ENCODE measurements at regions not wholly inside any gene's neighbourhood (a gene's known extent, or its start where the extent isn't known, plus 50 kb on each side); places are given as distances from the start of the nearest gene placed in this dataset.

DNA sequence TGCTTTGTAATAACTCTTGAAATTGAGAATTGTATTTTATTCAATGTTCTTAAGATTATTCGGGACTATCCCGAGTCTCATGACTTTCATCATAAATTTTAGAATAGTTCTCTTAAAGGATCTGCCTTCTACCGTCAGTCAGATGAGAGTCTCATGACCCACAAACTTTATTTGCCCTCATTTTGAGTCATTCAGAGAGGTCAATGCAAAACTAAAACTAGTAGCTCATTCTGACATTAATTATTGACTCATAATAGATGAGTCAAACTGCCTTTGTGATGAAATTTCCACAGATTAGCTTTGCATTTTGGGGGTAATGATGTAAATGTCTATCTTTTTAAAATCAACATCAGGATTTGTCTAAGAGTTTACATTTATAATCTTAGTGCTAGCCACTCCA is 1527.3 kb downstream of the TECRL start (continued):
- no peak for TF ChIP-seq JUNB (IDR thresholded peaks at IDR 0.05; ENCODE audit: unreplicated experiment)
- TF ChIP-seq POLR2AphosphoS5 (IDR thresholded peaks at IDR 0.05; ENCODE audit: low read depth): no peak
- no peak for TF ChIP-seq NANOG (IDR thresholded peaks at IDR 0.05; ENCODE audit: borderline replicate concordance)
- TF ChIP-seq ZNF114 (CRISPR knock-in tag; IDR thresholded peaks at IDR 0.05): no peak
- TF ChIP-seq STAT1 (IDR thresholded peaks at IDR 0.05; ENCODE audit: unreplicated experiment): no peak

DNA sequence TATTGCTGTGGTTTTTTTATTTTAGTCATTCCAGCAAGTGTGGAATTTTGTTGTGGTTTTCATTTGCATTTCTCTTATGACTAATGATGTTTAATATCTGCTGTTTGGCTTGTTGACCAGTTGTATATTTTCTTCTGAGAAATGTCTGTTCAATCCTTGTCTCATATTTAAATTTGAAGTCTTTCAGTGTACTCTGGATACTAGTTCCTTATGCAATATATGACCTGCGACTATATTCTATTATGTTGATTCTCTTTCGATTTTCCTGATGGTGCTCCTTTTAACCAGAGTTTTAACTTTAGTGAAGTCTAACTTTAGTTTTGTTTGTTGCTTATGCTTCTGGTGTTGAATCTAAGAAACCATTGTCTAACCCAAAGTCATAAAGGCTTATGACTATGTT is 1528.0 kb downstream of the TECRL start:
- H3K27me3 ChIP-seq (ENCODE audit: insufficient read depth): no peaks in the 10 kb centered on the region
- no peak overlapping the region for H3K4me2 ChIP-seq
- H2AFZ ChIP-seq: no peak overlapping the region
- ATAC-seq (no peak), DNase-seq (ENCODE audit: low spot score) (no peak)
- Mint-ChIP-seq H3K4me1 (peaks cover 5% of the 10 kb centered on the region; the same call in 2 of the 3 replicates), H3K4me3 (no peak overlapping the region), H3K27me3 (ENCODE audit: insufficient read depth, low read depth, poor library complexity) (no peaks in the 10 kb centered on the region), H3K9me3 (no peaks in the 10 kb centered on the region), H3K27ac (no peak overlapping the region), H3K36me3 (ENCODE audit: low read depth) (no peaks in the 10 kb centered on the region)
- no peaks in the 10 kb centered on the region for H3K79me2 ChIP-seq (replicated peaks; ENCODE audit: insufficient read depth)
- TF ChIP-seq ZNF114 (CRISPR knock-in tag; IDR thresholded peaks at IDR 0.05): no peak
- TF ChIP-seq, protein P1, sequence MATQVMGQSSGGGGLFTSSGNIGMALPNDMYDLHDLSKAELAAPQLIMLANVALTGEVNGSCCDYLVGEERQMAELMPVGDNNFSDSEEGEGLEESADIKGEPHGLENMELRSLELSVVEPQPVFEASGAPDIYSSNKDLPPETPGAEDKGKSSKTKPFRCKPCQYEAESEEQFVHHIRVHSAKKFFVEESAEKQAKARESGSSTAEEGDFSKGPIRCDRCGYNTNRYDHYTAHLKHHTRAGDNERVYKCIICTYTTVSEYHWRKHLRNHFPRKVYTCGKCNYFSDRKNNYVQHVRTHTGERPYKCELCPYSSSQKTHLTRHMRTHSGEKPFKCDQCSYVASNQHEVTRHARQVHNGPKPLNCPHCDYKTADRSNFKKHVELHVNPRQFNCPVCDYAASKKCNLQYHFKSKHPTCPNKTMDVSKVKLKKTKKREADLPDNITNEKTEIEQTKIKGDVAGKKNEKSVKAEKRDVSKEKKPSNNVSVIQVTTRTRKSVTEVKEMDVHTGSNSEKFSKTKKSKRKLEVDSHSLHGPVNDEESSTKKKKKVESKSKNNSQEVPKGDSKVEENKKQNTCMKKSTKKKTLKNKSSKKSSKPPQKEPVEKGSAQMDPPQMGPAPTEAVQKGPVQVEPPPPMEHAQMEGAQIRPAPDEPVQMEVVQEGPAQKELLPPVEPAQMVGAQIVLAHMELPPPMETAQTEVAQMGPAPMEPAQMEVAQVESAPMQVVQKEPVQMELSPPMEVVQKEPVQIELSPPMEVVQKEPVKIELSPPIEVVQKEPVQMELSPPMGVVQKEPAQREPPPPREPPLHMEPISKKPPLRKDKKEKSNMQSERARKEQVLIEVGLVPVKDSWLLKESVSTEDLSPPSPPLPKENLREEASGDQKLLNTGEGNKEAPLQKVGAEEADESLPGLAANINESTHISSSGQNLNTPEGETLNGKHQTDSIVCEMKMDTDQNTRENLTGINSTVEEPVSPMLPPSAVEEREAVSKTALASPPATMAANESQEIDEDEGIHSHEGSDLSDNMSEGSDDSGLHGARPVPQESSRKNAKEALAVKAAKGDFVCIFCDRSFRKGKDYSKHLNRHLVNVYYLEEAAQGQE (IDR thresholded peaks at IDR 0.05; ENCODE audit: unreplicated experiment): no peak
- no peak for TF ChIP-seq EZH2 (IDR thresholded peaks at IDR 0.05; ENCODE audit: low read depth, unreplicated experiment)
- TF ChIP-seq ZNF331 (CRISPR knock-in tag; IDR thresholded peaks at IDR 0.05; ENCODE audit: low read depth): no peak
- TF ChIP-seq, protein P2, sequence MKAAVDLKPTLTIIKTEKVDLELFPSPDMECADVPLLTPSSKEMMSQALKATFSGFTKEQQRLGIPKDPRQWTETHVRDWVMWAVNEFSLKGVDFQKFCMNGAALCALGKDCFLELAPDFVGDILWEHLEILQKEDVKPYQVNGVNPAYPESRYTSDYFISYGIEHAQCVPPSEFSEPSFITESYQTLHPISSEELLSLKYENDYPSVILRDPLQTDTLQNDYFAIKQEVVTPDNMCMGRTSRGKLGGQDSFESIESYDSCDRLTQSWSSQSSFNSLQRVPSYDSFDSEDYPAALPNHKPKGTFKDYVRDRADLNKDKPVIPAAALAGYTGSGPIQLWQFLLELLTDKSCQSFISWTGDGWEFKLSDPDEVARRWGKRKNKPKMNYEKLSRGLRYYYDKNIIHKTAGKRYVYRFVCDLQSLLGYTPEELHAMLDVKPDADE (IDR thresholded peaks at IDR 0.05): no peak
- no peak for TF ChIP-seq JUNB (IDR thresholded peaks at IDR 0.05; ENCODE audit: unreplicated experiment)
- no peak for TF ChIP-seq CREB1 (CRISPR knock-in tag; IDR thresholded peaks at IDR 0.05; ENCODE audit: low read depth)
- no peak for TF ChIP-seq STAT1 (IDR thresholded peaks at IDR 0.05; ENCODE audit: unreplicated experiment)
- no peak for TF ChIP-seq EZH2phosphoT487 (IDR thresholded peaks at IDR 0.05; ENCODE audit: unreplicated experiment)
- TF ChIP-seq, protein P3, sequence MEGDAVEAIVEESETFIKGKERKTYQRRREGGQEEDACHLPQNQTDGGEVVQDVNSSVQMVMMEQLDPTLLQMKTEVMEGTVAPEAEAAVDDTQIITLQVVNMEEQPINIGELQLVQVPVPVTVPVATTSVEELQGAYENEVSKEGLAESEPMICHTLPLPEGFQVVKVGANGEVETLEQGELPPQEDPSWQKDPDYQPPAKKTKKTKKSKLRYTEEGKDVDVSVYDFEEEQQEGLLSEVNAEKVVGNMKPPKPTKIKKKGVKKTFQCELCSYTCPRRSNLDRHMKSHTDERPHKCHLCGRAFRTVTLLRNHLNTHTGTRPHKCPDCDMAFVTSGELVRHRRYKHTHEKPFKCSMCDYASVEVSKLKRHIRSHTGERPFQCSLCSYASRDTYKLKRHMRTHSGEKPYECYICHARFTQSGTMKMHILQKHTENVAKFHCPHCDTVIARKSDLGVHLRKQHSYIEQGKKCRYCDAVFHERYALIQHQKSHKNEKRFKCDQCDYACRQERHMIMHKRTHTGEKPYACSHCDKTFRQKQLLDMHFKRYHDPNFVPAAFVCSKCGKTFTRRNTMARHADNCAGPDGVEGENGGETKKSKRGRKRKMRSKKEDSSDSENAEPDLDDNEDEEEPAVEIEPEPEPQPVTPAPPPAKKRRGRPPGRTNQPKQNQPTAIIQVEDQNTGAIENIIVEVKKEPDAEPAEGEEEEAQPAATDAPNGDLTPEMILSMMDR (conservative IDR thresholded peaks at IDR 0.05; ENCODE audit: low read depth in 2 of 2): no peak
- no peak for TF ChIP-seq NANOG (IDR thresholded peaks at IDR 0.05; ENCODE audit: borderline replicate concordance)
- no peak for TF ChIP-seq POLR2AphosphoS5 (IDR thresholded peaks at IDR 0.05; ENCODE audit: low read depth)
- TF ChIP-seq, protein P4, sequence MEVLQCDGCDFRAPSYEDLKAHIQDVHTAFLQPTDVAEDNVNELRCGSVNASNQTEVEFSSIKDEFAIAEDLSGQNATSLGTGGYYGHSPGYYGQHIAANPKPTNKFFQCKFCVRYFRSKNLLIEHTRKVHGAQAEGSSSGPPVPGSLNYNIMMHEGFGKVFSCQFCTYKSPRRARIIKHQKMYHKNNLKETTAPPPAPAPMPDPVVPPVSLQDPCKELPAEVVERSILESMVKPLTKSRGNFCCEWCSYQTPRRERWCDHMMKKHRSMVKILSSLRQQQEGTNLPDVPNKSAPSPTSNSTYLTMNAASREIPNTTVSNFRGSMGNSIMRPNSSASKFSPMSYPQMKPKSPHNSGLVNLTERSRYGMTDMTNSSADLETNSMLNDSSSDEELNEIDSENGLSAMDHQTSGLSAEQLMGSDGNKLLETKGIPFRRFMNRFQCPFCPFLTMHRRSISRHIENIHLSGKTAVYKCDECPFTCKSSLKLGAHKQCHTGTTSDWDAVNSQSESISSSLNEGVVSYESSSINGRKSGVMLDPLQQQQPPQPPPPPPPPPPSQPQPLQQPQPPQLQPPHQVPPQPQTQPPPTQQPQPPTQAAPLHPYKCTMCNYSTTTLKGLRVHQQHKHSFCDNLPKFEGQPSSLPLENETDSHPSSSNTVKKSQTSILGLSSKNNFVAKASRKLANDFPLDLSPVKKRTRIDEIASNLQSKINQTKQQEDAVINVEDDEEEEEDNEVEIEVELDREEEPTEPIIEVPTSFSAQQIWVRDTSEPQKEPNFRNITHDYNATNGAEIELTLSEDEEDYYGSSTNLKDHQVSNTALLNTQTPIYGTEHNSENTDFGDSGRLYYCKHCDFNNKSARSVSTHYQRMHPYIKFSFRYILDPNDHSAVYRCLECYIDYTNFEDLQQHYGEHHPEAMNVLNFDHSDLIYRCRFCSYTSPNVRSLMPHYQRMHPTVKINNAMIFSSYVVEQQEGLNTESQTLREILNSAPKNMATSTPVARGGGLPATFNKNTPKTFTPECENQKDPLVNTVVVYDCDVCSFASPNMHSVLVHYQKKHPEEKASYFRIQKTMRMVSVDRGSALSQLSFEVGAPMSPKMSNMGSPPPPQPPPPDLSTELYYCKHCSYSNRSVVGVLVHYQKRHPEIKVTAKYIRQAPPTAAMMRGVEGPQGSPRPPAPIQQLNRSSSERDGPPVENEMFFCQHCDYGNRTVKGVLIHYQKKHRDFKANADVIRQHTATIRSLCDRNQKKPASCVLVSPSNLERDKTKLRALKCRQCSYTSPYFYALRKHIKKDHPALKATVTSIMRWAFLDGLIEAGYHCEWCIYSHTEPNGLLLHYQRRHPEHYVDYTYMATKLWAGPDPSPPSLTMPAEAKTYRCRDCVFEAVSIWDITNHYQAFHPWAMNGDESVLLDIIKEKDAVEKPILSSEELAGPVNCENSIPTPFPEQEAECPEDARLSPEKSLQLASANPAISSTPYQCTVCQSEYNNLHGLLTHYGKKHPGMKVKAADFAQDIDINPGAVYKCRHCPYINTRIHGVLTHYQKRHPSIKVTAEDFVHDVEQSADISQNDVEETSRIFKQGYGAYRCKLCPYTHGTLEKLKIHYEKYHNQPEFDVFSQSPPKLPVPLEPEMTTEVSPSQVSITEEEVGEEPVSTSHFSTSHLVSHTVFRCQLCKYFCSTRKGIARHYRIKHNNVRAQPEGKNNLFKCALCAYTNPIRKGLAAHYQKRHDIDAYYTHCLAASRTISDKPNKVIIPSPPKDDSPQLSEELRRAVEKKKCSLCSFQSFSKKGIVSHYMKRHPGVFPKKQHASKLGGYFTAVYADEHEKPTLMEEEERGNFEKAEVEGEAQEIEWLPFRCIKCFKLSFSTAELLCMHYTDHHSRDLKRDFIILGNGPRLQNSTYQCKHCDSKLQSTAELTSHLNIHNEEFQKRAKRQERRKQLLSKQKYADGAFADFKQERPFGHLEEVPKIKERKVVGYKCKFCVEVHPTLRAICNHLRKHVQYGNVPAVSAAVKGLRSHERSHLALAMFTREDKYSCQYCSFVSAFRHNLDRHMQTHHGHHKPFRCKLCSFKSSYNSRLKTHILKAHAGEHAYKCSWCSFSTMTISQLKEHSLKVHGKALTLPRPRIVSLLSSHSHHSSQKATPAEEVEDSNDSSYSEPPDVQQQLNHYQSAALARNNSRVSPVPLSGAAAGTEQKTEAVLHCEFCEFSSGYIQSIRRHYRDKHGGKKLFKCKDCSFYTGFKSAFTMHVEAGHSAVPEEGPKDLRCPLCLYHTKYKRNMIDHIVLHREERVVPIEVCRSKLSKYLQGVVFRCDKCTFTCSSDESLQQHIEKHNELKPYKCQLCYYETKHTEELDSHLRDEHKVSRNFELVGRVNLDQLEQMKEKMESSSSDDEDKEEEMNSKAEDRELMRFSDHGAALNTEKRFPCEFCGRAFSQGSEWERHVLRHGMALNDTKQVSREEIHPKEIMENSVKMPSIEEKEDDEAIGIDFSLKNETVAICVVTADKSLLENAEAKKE (CRISPR knock-in tag; IDR thresholded peaks at IDR 0.05): no peak
- H3K27ac ChIP-seq (ENCODE audit: low read depth): no peak overlapping the region
- H4K20me1 ChIP-seq (replicated peaks; ENCODE audit: insufficient read depth): no peaks in the 10 kb centered on the region
- H3K4me1 ChIP-seq (ENCODE audit: insufficient read depth): no peaks in the 10 kb centered on the region
- H3K9me2 ChIP-seq (ENCODE audit: insufficient read depth): no peaks in the 10 kb centered on the region; the same call in 1 of the 2 replicates
- H3K4me3 ChIP-seq: no peak overlapping the region
- H3F3A ChIP-seq (replicated peaks; ENCODE audit: low read depth): no peaks in the 10 kb centered on the region
- H3K36me3 ChIP-seq (ENCODE audit: insufficient read depth): no peaks in the 10 kb centered on the region
